ENCODE measurements at regions not wholly inside any gene's neighbourhood (a gene's known extent, or its start where the extent isn't known, plus 50 kb on each side); places are given as distances from the start of the nearest gene placed in this dataset.

GRCh38 chr5:57887851-57888621 is 405.4 kb upstream of the ACTBL2 start:
- intact Hi-C loops (cut with micrococcal nuclease): no loop called here
- CTCF ChIA-PET: no interaction called here

More at GRCh38 chr5:57887851-57888621, 405.4 kb upstream of the ACTBL2 start:
- H2AFZ ChIP-seq (ENCODE audit: insufficient read depth, low read depth, low read length, poor library complexity, severe bottlenecking): no peak overlapping the region
- 86% methylated on average over 1 of the region's 6 CpGs for WGBS (ENCODE audit: insufficient coverage)
- H3K4me1 Mint-ChIP-seq: no peaks in the 10 kb centered on the region
- DNase-seq (no peak), ATAC-seq (ENCODE audit: low read depth) (no peak)
- H3K27me3 ChIP-seq (replicated peaks in 1 of 4; ENCODE audit: control extremely low read depth in 1 of 4, control insufficient read depth in 3 of 4, insufficient read depth in 4 of 4, low read length in 3 of 4): no peaks in the 10 kb centered on the region
- no peaks in the 10 kb centered on the region for H4K20me1 ChIP-seq (ENCODE audit: control insufficient read depth, insufficient read depth, low read length, poor library complexity, severe bottlenecking)
- H3K9me3 Mint-ChIP-seq (ENCODE audit: insufficient read depth): no peaks in the 10 kb centered on the region
- no peak overlapping the region for H3K4me3 Mint-ChIP-seq
- H3K27ac ChIP-seq (ENCODE audit: low read length in 2 of 2): no peak overlapping the region
- no peaks in the 10 kb centered on the region for H3K79me2 ChIP-seq (ENCODE audit: control insufficient read depth, insufficient read depth, low read length)
- no peak overlapping the region for H3K9ac ChIP-seq (ENCODE audit: low read length)
- H3K27me3 Mint-ChIP-seq: no peaks in the 10 kb centered on the region
- TF ChIP-seq EZH2 (IDR thresholded peaks at IDR 0.05; ENCODE audit: borderline replicate concordance, insufficient read depth, low read depth, low read length, poor library complexity, severe bottlenecking) (no peak), CTCF (IDR thresholded peaks at IDR 0.05) (no peak)
- H3K4me1 ChIP-seq (ENCODE audit: control insufficient read depth in 2 of 2, insufficient read depth in 2 of 2, low read length in 2 of 2): no peaks in the 10 kb centered on the region
- POLR2A ChIA-PET: no interaction called here
- H3K4me3 ChIP-seq (ENCODE audit: control extremely low read depth in 1 of 5, extremely low read depth in 1 of 5, insufficient read depth in 1 of 5, low read depth in 2 of 5, low read length in 4 of 5): no peak overlapping the region
- H3K9me3 ChIP-seq (ENCODE audit: control extremely low read depth in 1 of 3, control insufficient read depth in 2 of 3, insufficient read depth in 1 of 3, low read length in 2 of 3): no peaks in the 10 kb centered on the region
- no peaks in the 10 kb centered on the region for H3K36me3 ChIP-seq (replicated peaks in 1 of 2; ENCODE audit: control extremely low read depth in 1 of 2, control insufficient read depth in 1 of 2, extremely low read depth in 1 of 2, insufficient read depth in 2 of 2, low read length in 1 of 2)
- H3K27ac Mint-ChIP-seq: no peak overlapping the region
- H3K4me2 ChIP-seq (replicated peaks; ENCODE audit: low read depth, low read length, poor library complexity, severe bottlenecking): no peak overlapping the region
